K562 (cell line): ENCODE measurements at regions not wholly inside any gene's neighbourhood (a gene's known extent, or its start where the extent isn't known, plus 50 kb on each side); places are given as distances from the start of the nearest gene placed in this dataset.

ENCODE experiments used
- MTA2 ChIP-seq: fragments of 450-650 bp; IDR thresholded peaks from 2 replicates; pipeline ENCODE4 v1.6.1; 2016; ENCODE audit warnings: low read depth
- PYGO2 ChIP-seq: fragments of 450-650 bp; IDR thresholded peaks from 2 replicates; pipeline ENCODE4 v1.6.1; 2016; ENCODE audit warnings: mild to moderate bottlenecking, missing genetic modification characterization, moderate library complexity, missing compliant biosample characterization
- ZNF146 ChIP-seq: IDR thresholded peaks from one replicate; pipeline ENCODE4 v1.6.1; 2018; ENCODE audit warnings: missing compliant biosample characterization; ENCODE audit not compliant: unreplicated experiment
- ZSCAN32 ChIP-seq: fragments of 450-650 bp; formaldehyde crosslinking; IDR thresholded peaks from 2 replicates; pipeline ENCODE4 v1.4.0; 2020; ENCODE audit warnings: mild to moderate bottlenecking, moderate library complexity
- TF ChIP-seq, protein P1 (sequence below), 2 experiments: fragments of 450-650 bp; formaldehyde crosslinking in 1 of 2; IDR thresholded peaks; 2 replicates each; pipeline versions ENCODE4 v1.4.0 to v1.6.1; 2014 to 2020; ENCODE audit warnings: mild to moderate bottlenecking in 2 of 2, borderline replicate concordance in 1 of 2, low read depth in 1 of 2

DNA sequence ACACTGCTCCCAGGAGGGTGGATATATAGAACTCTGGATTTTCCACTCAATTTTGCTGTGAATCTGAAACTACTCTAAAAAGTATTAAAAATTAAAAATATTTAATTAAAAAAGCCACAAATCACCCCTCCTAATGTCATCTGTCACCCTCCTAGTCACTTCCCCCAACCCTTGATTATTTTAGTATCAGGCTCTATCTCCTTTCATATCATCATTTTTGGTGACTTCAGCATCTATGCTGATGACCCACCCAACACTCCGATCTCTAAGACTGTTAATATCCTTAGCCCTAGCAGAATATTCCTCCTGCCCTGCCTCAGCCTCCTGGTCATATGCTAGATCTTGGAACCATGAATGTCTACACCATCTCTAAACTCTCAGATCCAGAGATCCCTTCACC lies 128.3 kb upstream of the SLC1A4 start (continued):
- TF ChIP-seq, protein P1, sequence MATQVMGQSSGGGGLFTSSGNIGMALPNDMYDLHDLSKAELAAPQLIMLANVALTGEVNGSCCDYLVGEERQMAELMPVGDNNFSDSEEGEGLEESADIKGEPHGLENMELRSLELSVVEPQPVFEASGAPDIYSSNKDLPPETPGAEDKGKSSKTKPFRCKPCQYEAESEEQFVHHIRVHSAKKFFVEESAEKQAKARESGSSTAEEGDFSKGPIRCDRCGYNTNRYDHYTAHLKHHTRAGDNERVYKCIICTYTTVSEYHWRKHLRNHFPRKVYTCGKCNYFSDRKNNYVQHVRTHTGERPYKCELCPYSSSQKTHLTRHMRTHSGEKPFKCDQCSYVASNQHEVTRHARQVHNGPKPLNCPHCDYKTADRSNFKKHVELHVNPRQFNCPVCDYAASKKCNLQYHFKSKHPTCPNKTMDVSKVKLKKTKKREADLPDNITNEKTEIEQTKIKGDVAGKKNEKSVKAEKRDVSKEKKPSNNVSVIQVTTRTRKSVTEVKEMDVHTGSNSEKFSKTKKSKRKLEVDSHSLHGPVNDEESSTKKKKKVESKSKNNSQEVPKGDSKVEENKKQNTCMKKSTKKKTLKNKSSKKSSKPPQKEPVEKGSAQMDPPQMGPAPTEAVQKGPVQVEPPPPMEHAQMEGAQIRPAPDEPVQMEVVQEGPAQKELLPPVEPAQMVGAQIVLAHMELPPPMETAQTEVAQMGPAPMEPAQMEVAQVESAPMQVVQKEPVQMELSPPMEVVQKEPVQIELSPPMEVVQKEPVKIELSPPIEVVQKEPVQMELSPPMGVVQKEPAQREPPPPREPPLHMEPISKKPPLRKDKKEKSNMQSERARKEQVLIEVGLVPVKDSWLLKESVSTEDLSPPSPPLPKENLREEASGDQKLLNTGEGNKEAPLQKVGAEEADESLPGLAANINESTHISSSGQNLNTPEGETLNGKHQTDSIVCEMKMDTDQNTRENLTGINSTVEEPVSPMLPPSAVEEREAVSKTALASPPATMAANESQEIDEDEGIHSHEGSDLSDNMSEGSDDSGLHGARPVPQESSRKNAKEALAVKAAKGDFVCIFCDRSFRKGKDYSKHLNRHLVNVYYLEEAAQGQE (IDR thresholded peaks at IDR 0.05; ENCODE audit: borderline replicate concordance) = no peak
- TF ChIP-seq, protein P1 (CRISPR knock-in tag; IDR thresholded peaks at IDR 0.05; ENCODE audit: low read depth) = no peak
- no peak for TF ChIP-seq PYGO2 (tag)
- TF ChIP-seq ZSCAN32 (CRISPR knock-in tag) = no peak
- TF ChIP-seq ZNF146 = no peak
- no peak for TF ChIP-seq MTA2
